ENCODE measurements at regions not wholly inside any gene's neighbourhood (a gene's known extent, or its start where the extent isn't known, plus 50 kb on each side); places are given as distances from the start of the nearest gene placed in this dataset.
A peak's percentile ranks its signal among the peaks of the same experiment; 100 is the strongest.

- Histone ChIP-seq H3K27ac (ENCODE audit: low read depth, low read length) (no peak overlapping the region), H3K27me3 (ENCODE audit: insufficient read depth, low read length, poor library complexity) (no peaks in the 10 kb centered on the region), H3K23ac (ENCODE audit: low read length) (no peak overlapping the region), H3K18ac (ENCODE audit: low read length) (no peak overlapping the region), H3K4me3 (ENCODE audit: low read length) (no peak overlapping the region), H2BK5ac (ENCODE audit: low read length) (no peak overlapping the region), H3K79me2 (ENCODE audit: control insufficient read depth, insufficient read depth, low read length) (no peaks in the 10 kb centered on the region), H3K9ac (ENCODE audit: low read length) (no peak overlapping the region), H2AK5ac (ENCODE audit: low read length) (no peak overlapping the region), H3K36me3 (ENCODE audit: control insufficient read depth, insufficient read depth, low read length) (no peaks in the 10 kb centered on the region), H3K4me2 (ENCODE audit: low read length) (no peak overlapping the region), H2BK120ac (ENCODE audit: low read depth, low read length) (no peak overlapping the region), H4K5ac (ENCODE audit: low read length) (no peak overlapping the region), H3K4ac (ENCODE audit: low read depth, low read length) (no peak overlapping the region), H3K79me1 (ENCODE audit: low read length) (no peaks in the 10 kb centered on the region), H2BK15ac (replicated peaks; ENCODE audit: low read depth) (no peak overlapping the region), H4K8ac (ENCODE audit: low read depth, low read length) (no peak overlapping the region), H3K56ac (ENCODE audit: low read length) (no peak overlapping the region), H3K4me1 (ENCODE audit: control insufficient read depth, low read depth, low read length) (peaks cover 2% of the 10 kb centered on the region)
- WGBS (ENCODE audit: extremely low coverage, insufficient coverage, low lambda C conversion rate): no CpG with 5 or more reads among the region's 7 CpGs
- peak; percentile 70 for DNase-seq
Observed at GRCh38 chr6:119628691-119629594, 279.4 kb upstream of the MAN1A1 start.

GRCh38 chr6:119627908-119628669, 278.5 kb upstream of the MAN1A1 start:
- H2AK5ac ChIP-seq (ENCODE audit: low read length): no peak overlapping the region
- DNase-seq: peak; percentile 88

DNA sequence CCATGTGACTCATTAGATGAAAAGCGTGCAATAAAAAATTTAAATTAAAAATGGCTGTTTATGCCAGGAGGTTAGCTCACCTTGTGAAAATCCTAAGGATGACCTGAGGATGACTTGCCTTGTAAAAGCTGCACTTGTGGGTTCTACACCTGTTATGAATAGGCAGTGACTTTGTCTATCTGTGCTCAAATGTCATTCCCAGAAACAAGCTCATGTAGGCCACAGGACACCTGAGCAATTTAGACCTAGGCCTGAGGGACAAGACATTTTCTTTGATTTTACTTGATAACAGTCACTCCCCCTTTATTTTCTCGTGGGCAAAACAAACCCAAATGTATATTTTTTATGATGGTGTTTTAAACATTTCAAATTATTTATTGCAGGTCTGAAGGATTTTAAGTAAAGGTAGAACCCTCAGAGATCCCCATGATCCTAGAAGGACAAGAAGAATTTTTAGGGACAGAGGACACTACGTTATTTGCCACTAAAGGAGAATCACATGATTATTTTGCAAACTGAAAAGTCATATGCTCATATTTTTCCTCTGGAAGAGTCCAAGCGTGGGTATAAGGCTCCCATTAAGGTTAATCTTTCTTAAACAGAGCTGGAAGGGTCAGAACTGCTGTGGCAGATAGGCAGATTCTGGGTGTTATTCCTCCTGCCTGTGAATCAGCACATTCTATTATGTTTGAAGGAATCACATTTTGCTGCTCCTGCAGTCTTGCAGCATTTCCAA, 277.5 kb upstream of the MAN1A1 start:
- peak overlapping the region; percentile 54 for H2BK120ac ChIP-seq (ENCODE audit: low read depth, low read length)
- H3K4ac ChIP-seq (ENCODE audit: low read depth, low read length): no peak overlapping the region
- no peak overlapping the region for H2BK5ac ChIP-seq (ENCODE audit: low read length)
- H3K23ac ChIP-seq (ENCODE audit: low read length): no peak overlapping the region
- no peak overlapping the region for H2BK15ac ChIP-seq (replicated peaks; ENCODE audit: low read depth)
- H3K79me1 ChIP-seq (ENCODE audit: low read length): no peaks in the 10 kb centered on the region
- no peak overlapping the region for H3K4me2 ChIP-seq (ENCODE audit: low read length)
- H4K8ac ChIP-seq (ENCODE audit: low read depth, low read length): no peak overlapping the region
- no peaks in the 10 kb centered on the region for H3K27me3 ChIP-seq (ENCODE audit: insufficient read depth, low read length, poor library complexity)
- no peaks in the 10 kb centered on the region for H3K79me2 ChIP-seq (ENCODE audit: control insufficient read depth, insufficient read depth, low read length)
- no peak overlapping the region for H3K4me3 ChIP-seq (ENCODE audit: low read length)
- no peak overlapping the region for H3K56ac ChIP-seq (ENCODE audit: low read length)
- no CpG with 5 or more reads among the region's 4 CpGs for WGBS (ENCODE audit: extremely low coverage, insufficient coverage, low lambda C conversion rate)
- peaks cover 2% of the 10 kb centered on the region for H3K4me1 ChIP-seq (ENCODE audit: control insufficient read depth, low read depth, low read length)
- no peaks in the 10 kb centered on the region for H3K36me3 ChIP-seq (ENCODE audit: control insufficient read depth, insufficient read depth, low read length)
- no peak overlapping the region for H2AK5ac ChIP-seq (ENCODE audit: low read length)
- no peak overlapping the region for H4K5ac ChIP-seq (ENCODE audit: low read length)
- peak; percentile 23 for DNase-seq
- no peak overlapping the region for H3K18ac ChIP-seq (ENCODE audit: low read length)
- no peak overlapping the region for H3K27ac ChIP-seq (ENCODE audit: low read depth, low read length)
- no peak overlapping the region for H3K9ac ChIP-seq (ENCODE audit: low read length)

More at GRCh38 chr6:119627908-119628669, 278.5 kb upstream of the MAN1A1 start:
- no peak overlapping the region for H2BK120ac ChIP-seq (ENCODE audit: low read depth, low read length)
- no peak overlapping the region for H2BK15ac ChIP-seq (replicated peaks; ENCODE audit: low read depth)
- peaks cover 2% of the 10 kb centered on the region for H3K4me1 ChIP-seq (ENCODE audit: control insufficient read depth, low read depth, low read length)
- no peak overlapping the region for H4K5ac ChIP-seq (ENCODE audit: low read length)
- no peaks in the 10 kb centered on the region for H3K79me2 ChIP-seq (ENCODE audit: control insufficient read depth, insufficient read depth, low read length)
- H3K27me3 ChIP-seq (ENCODE audit: insufficient read depth, low read length, poor library complexity): no peaks in the 10 kb centered on the region
- H3K27ac ChIP-seq (ENCODE audit: low read depth, low read length): no peak overlapping the region
- no peak overlapping the region for H3K56ac ChIP-seq (ENCODE audit: low read length)
- H3K36me3 ChIP-seq (ENCODE audit: control insufficient read depth, insufficient read depth, low read length): no peaks in the 10 kb centered on the region
- H3K4ac ChIP-seq (ENCODE audit: low read depth, low read length): no peak overlapping the region
- no peaks in the 10 kb centered on the region for H3K79me1 ChIP-seq (ENCODE audit: low read length)
- H3K4me3 ChIP-seq (ENCODE audit: low read length): no peak overlapping the region
- H3K4me2 ChIP-seq (ENCODE audit: low read length): no peak overlapping the region
- WGBS (ENCODE audit: extremely low coverage, insufficient coverage, low lambda C conversion rate): 100% methylated on average over 1 of the region's 5 CpGs
- H3K18ac ChIP-seq (ENCODE audit: low read length): no peak overlapping the region
- H3K23ac ChIP-seq (ENCODE audit: low read length): no peak overlapping the region
- no peak overlapping the region for H4K8ac ChIP-seq (ENCODE audit: low read depth, low read length)
- no peak overlapping the region for H3K9ac ChIP-seq (ENCODE audit: low read length)
- no peak overlapping the region for H2BK5ac ChIP-seq (ENCODE audit: low read length)

- Histone ChIP-seq H3K27ac (ENCODE audit: low read depth, low read length) (no peak overlapping the region), H2BK15ac (replicated peaks; ENCODE audit: low read depth) (no peak overlapping the region), H3K79me2 (ENCODE audit: control insufficient read depth, insufficient read depth, low read length) (no peaks in the 10 kb centered on the region), H2BK5ac (ENCODE audit: low read length) (no peak overlapping the region), H3K36me3 (ENCODE audit: control insufficient read depth, insufficient read depth, low read length) (no peaks in the 10 kb centered on the region), H3K4me2 (ENCODE audit: low read length) (no peak overlapping the region), H2BK120ac (ENCODE audit: low read depth, low read length) (no peak overlapping the region), H3K4ac (ENCODE audit: low read depth, low read length) (no peak overlapping the region), H2AK5ac (ENCODE audit: low read length) (no peak overlapping the region), H3K56ac (ENCODE audit: low read length) (no peak overlapping the region), H4K5ac (ENCODE audit: low read length) (no peak overlapping the region), H3K23ac (ENCODE audit: low read length) (no peak overlapping the region), H3K4me3 (ENCODE audit: low read length) (no peak overlapping the region), H3K27me3 (ENCODE audit: insufficient read depth, low read length, poor library complexity) (no peaks in the 10 kb centered on the region), H3K9ac (ENCODE audit: low read length) (no peak overlapping the region), H4K8ac (ENCODE audit: low read depth, low read length) (no peak overlapping the region), H3K79me1 (ENCODE audit: low read length) (no peaks in the 10 kb centered on the region), H3K4me1 (ENCODE audit: control insufficient read depth, low read depth, low read length) (no peaks in the 10 kb centered on the region), H3K18ac (ENCODE audit: low read length) (no peak overlapping the region)
- DNase-seq: peak; percentile 35
- WGBS (ENCODE audit: extremely low coverage, insufficient coverage, low lambda C conversion rate): no CpG with 5 or more reads among the region's 4 CpGs
Observed at GRCh38 chr6:119620846-119621555, 271.4 kb upstream of the MAN1A1 start.

GRCh38 chr6:119614138-119614537, 264.6 kb upstream of the MAN1A1 start:
- H4K8ac ChIP-seq (ENCODE audit: low read depth, low read length): no peak overlapping the region
- no peak overlapping the region for H2AK5ac ChIP-seq (ENCODE audit: low read length)
- WGBS (ENCODE audit: extremely low coverage, insufficient coverage, low lambda C conversion rate): no CpG with 5 or more reads among the region's 1 CpG
- no peak overlapping the region for H3K23ac ChIP-seq (ENCODE audit: low read length)
- no peak overlapping the region for H2BK15ac ChIP-seq (replicated peaks; ENCODE audit: low read depth)
- H3K27ac ChIP-seq (ENCODE audit: low read depth, low read length): no peak overlapping the region
- H2BK5ac ChIP-seq (ENCODE audit: low read length): no peak overlapping the region
- no peak for DNase-seq
- H3K4ac ChIP-seq (ENCODE audit: low read depth, low read length): no peak overlapping the region
- no peak overlapping the region for H3K4me2 ChIP-seq (ENCODE audit: low read length)
- no peaks in the 10 kb centered on the region for H3K36me3 ChIP-seq (ENCODE audit: control insufficient read depth, insufficient read depth, low read length)
- no peaks in the 10 kb centered on the region for H3K79me1 ChIP-seq (ENCODE audit: low read length)
- no peaks in the 10 kb centered on the region for H3K79me2 ChIP-seq (ENCODE audit: control insufficient read depth, insufficient read depth, low read length)
- H3K9ac ChIP-seq (ENCODE audit: low read length): no peak overlapping the region
- H4K5ac ChIP-seq (ENCODE audit: low read length): no peak overlapping the region
- H3K4me1 ChIP-seq (ENCODE audit: control insufficient read depth, low read depth, low read length): no peaks in the 10 kb centered on the region
- no peak overlapping the region for H3K18ac ChIP-seq (ENCODE audit: low read length)
- no peak overlapping the region for H2BK120ac ChIP-seq (ENCODE audit: low read depth, low read length)
- H3K27me3 ChIP-seq (ENCODE audit: insufficient read depth, low read length, poor library complexity): no peaks in the 10 kb centered on the region
- H3K4me3 ChIP-seq (ENCODE audit: low read length): no peak overlapping the region
- no peak overlapping the region for H3K56ac ChIP-seq (ENCODE audit: low read length)

Measured in mesendoderm (in vitro differentiated cells).